Adrenal gland (tissue), 5 donors: ENCODE measurements at regions not wholly inside any gene's neighbourhood (a gene's known extent, or its start where the extent isn't known, plus 50 kb on each side); places are given as distances from the start of the nearest gene placed in this dataset.

Source experiments
- POLR2A ChIP-seq, 2 donors: fragments of 450-650 bp; IDR thresholded peaks; one replicate each; pipeline ENCODE4 v1.6.1; 2017; ENCODE audit warnings: antibody characterized with exemption in 2 of 2, mild to moderate bottlenecking in 2 of 2, moderate library complexity in 1 of 2
- TF ChIP-seq, protein P1 (sequence below), 6 experiments: fragments of 450-650 bp in 4 of 6; fragments of 200-600 bp in 2 of 6; sonication (generic) in 1 of 6; IDR thresholded peaks; 1 replicate in 5 of 6; 2 replicates in 1 of 6; pipeline versions ENCODE4 v1.5.1 to v1.8.0; 2016 to 2021; ENCODE audit warnings: antibody characterized with exemption in 6 of 6, mild to moderate bottlenecking in 2 of 6, moderate library complexity in 1 of 6
- donor health status: DM: no; HTN: no; CAD: no.

- TF ChIP-seq, protein P1, sequence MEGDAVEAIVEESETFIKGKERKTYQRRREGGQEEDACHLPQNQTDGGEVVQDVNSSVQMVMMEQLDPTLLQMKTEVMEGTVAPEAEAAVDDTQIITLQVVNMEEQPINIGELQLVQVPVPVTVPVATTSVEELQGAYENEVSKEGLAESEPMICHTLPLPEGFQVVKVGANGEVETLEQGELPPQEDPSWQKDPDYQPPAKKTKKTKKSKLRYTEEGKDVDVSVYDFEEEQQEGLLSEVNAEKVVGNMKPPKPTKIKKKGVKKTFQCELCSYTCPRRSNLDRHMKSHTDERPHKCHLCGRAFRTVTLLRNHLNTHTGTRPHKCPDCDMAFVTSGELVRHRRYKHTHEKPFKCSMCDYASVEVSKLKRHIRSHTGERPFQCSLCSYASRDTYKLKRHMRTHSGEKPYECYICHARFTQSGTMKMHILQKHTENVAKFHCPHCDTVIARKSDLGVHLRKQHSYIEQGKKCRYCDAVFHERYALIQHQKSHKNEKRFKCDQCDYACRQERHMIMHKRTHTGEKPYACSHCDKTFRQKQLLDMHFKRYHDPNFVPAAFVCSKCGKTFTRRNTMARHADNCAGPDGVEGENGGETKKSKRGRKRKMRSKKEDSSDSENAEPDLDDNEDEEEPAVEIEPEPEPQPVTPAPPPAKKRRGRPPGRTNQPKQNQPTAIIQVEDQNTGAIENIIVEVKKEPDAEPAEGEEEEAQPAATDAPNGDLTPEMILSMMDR (IDR thresholded peaks at IDR 0.05): no peak
- TF ChIP-seq POLR2A (IDR thresholded peaks at IDR 0.05): no peak
These were observed 2183.2 kb upstream of the AGA start for GRCh38 chr4:179625406-179625805.
